ENCODE measurements at regions not wholly inside any gene's neighbourhood (a gene's known extent, or its start where the extent isn't known, plus 50 kb on each side); places are given as distances from the start of the nearest gene placed in this dataset.
"Not testable (repeated sequence)": the region's sequence is repeated elsewhere in the genome, so short reads cannot be mapped to it uniquely, and the experiment has no call there.

DNA sequence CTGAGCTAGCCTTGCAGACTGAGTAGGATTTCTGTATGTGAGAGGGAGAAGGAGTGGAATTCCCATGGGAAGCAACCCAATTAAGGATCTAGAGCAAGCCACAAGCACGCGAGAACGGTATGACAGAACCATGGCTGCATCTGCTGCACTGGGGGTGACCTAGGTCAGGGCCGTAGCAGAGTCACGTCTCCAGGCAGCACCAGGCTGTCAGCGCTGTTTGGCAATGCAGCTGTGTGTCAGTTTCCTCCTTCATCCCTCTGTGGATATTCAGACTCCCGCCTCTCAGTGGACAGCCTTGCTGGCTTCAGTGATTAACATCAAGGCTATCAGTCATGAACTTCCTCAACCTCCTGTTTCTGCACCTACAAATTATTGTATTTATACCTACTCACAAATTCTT, 118.1 kb upstream of the PPP2R5A start (continued):
- no peak for TF ChIP-seq RAD21 (IDR thresholded peaks at IDR 0.05; ENCODE audit: low read length)

DNA sequence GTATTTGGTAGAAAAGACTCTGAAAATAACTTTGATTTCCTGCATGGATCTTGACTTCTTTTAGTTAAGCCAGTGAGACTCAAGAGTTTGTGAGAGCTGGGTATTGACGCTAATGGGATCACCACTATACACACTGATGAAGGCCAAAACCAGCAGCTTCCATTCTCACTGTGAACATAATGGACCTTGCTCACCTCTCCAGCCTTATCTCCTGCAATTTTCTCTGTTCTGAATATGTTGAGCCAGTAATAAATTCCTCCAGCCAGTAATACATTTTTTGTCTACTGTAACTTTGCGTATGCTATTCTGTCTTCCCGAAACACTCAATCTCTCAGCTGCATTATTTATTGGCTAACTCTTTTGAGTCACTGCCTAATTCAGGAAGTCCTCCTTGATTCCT, 111.6 kb upstream of the PPP2R5A start:
- TF ChIP-seq FOXJ3 (CRISPR knock-in tag; IDR thresholded peaks at IDR 0.05) (no peak), JUND (IDR thresholded peaks at IDR 0.05) (no peak), GABPA (IDR thresholded peaks at IDR 0.05; ENCODE audit: low read depth) (no peak), GATA2 (CRISPR knock-in tag; IDR thresholded peaks at IDR 0.05) (no peak)
- TF ChIP-seq, protein P1, sequence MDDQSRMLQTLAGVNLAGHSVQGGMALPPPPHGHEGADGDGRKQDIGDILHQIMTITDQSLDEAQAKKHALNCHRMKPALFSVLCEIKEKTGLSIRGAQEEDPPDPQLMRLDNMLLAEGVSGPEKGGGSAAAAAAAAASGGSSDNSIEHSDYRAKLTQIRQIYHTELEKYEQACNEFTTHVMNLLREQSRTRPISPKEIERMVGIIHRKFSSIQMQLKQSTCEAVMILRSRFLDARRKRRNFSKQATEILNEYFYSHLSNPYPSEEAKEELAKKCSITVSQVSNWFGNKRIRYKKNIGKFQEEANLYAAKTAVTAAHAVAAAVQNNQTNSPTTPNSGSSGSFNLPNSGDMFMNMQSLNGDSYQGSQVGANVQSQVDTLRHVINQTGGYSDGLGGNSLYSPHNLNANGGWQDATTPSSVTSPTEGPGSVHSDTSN (IDR thresholded peaks at IDR 0.05): no peak
- no peaks in the 10 kb centered on the region for H3K36me3 ChIP-seq (replicated peaks in 1 of 2; ENCODE audit: control insufficient read depth in 1 of 2, insufficient read depth in 2 of 2, low read length in 1 of 2)
- no peaks in the 10 kb centered on the region for H4K20me1 ChIP-seq (ENCODE audit: insufficient read depth)
- POLR2A ChIA-PET: no interaction called here
- H3K27me3 ChIP-seq (ENCODE audit: insufficient read depth): no peaks in the 10 kb centered on the region
- no peaks in the 10 kb centered on the region for H3K79me2 ChIP-seq (ENCODE audit: insufficient read depth)
- WGBS (ENCODE audit: low lambda C conversion rate): 98% methylated on average over 3 of the region's 3 CpGs
- H3K27ac ChIP-seq (ENCODE audit: low read depth in 2 of 2, low read length in 1 of 2): no peak overlapping the region
- no peaks in the 10 kb centered on the region for H3F3A ChIP-seq (replicated peaks; ENCODE audit: insufficient read depth)
- H3K4me1 ChIP-seq (ENCODE audit: control insufficient read depth in 1 of 2, insufficient read depth in 2 of 2, low read depth in 1 of 2, low read length in 1 of 2): no peaks in the 10 kb centered on the region; a peak in 1 of 4 replicates
- no peaks in the 10 kb centered on the region for H3K9me3 ChIP-seq
- CTCF ChIA-PET: no interaction called here
- no peak overlapping the region for H2AFZ ChIP-seq (ENCODE audit: low read depth)
- no peak overlapping the region for H3K9ac ChIP-seq
- DNase-seq: no peak
- H3K9me2 ChIP-seq: no peaks in the 10 kb centered on the region
- no peak overlapping the region for H3K4me2 ChIP-seq
- H3K4me3 ChIP-seq (ENCODE audit: low read depth in 2 of 2, low read length in 1 of 2): no peak overlapping the region

DNA sequence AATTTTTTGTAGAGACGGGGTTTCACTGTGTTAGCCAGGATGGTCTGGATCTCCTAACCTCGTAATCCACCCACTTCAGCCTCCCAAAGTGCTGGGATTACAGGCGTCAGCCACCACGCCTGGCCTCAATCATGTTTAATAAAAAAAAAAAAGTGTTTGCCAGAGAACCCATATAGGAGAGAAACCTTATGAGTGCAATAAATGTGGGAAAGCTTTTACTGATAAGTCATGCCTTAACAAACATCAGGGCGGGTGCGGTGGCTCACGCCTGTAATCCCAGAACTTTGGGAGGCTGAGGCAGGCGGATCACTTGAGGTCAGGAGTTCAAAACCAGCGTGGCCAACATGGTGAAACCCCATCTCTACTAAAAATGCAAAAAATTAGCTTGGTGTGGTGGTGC, 110.9 kb upstream of the PPP2R5A start:
- whole genome bisulfite sequencing (ENCODE audit: low lambda C conversion rate): 84% methylated on average over 9 of the region's 9 CpGs
- H3K27me3 ChIP-seq (ENCODE audit: insufficient read depth); POLR2A ChIA-PET; H3K9me2 ChIP-seq; H4K20me1 ChIP-seq (ENCODE audit: insufficient read depth); H3K36me3 ChIP-seq (replicated peaks in 1 of 2; ENCODE audit: control insufficient read depth in 1 of 2, insufficient read depth in 2 of 2, low read length in 1 of 2); DNase-seq; H3K27ac ChIP-seq (ENCODE audit: low read depth in 2 of 2, low read length in 1 of 2); H3K9me3 ChIP-seq; H3K4me2 ChIP-seq; H3K9ac ChIP-seq; H2AFZ ChIP-seq (ENCODE audit: low read depth); H3K4me3 ChIP-seq (ENCODE audit: low read depth in 2 of 2, low read length in 1 of 2); H3F3A ChIP-seq (replicated peaks; ENCODE audit: insufficient read depth); H3K4me1 ChIP-seq (ENCODE audit: control insufficient read depth in 1 of 2, insufficient read depth in 2 of 2, low read depth in 1 of 2, low read length in 1 of 2); H3K79me2 ChIP-seq (ENCODE audit: insufficient read depth); CTCF ChIA-PET: not testable (repeated sequence)

DNA sequence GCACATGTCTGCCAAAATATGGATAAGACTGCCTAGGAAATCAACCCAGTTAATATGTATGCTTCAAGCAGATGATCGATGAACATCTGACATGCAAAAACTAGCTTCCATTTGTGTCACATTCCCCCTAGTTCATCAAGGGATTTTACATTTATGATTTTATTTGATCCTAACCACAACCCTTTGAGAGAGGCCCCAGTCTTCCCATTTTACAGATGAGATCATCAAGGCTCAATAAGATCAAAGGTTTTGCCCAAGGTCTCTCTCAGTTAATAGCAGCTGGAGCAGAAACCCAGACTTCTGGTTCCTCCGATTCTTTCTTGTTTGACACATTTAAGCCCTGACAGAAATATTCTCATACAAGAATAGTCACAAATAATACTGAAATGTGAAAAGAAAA, 107.7 kb upstream of the PPP2R5A start:
- H3K9me3 ChIP-seq: no peaks in the 10 kb centered on the region
- H3K4me2 ChIP-seq: no peak overlapping the region
- no peak overlapping the region for H3K4me3 ChIP-seq (ENCODE audit: low read depth in 2 of 2, low read length in 1 of 2)
- no peak overlapping the region for H3K9ac ChIP-seq
- no peak overlapping the region for H2AFZ ChIP-seq (ENCODE audit: low read depth)
- no peaks in the 10 kb centered on the region for H3K9me2 ChIP-seq
- H3K79me2 ChIP-seq (ENCODE audit: insufficient read depth): no peaks in the 10 kb centered on the region
- POLR2A ChIA-PET: no interaction called here
- 91% methylated on average over 2 of the region's 2 CpGs for WGBS (ENCODE audit: low lambda C conversion rate)
- CTCF ChIA-PET: no interaction called here
- H3K27me3 ChIP-seq (ENCODE audit: insufficient read depth): no peaks in the 10 kb centered on the region
- no peaks in the 10 kb centered on the region for H3K36me3 ChIP-seq (replicated peaks in 1 of 2; ENCODE audit: control insufficient read depth in 1 of 2, insufficient read depth in 2 of 2, low read length in 1 of 2)
- H3K27ac ChIP-seq (ENCODE audit: low read depth in 2 of 2, low read length in 1 of 2): no peak overlapping the region
- no peak for DNase-seq
- peaks cover 0 to 6% of the 10 kb centered on the region in 2 experiments; a peak in 2 of 4 replicates for H3K4me1 ChIP-seq (ENCODE audit: control insufficient read depth in 1 of 2, insufficient read depth in 2 of 2, low read depth in 1 of 2, low read length in 1 of 2)
- no peaks in the 10 kb centered on the region for H3F3A ChIP-seq (replicated peaks; ENCODE audit: insufficient read depth)
- no peaks in the 10 kb centered on the region for H4K20me1 ChIP-seq (ENCODE audit: insufficient read depth)
- TF ChIP-seq RFX5 (IDR thresholded peaks at IDR 0.05; ENCODE audit: low read length): no peak
- no peak for TF ChIP-seq SIN3A (IDR thresholded peaks at IDR 0.05; ENCODE audit: borderline replicate concordance, low read depth, low read length)
- no peak for TF ChIP-seq SMC3 (IDR thresholded peaks at IDR 0.05; ENCODE audit: low read depth, low read length)
- TF ChIP-seq RAD21 (IDR thresholded peaks at IDR 0.05; ENCODE audit: low read length): no peak
- TF ChIP-seq TCF12 (IDR thresholded peaks at IDR 0.05): no peak
- TF ChIP-seq TAF1 (IDR thresholded peaks at IDR 0.05; ENCODE audit: borderline replicate concordance, low read depth, low read length): no peak
- TF ChIP-seq, protein P2, sequence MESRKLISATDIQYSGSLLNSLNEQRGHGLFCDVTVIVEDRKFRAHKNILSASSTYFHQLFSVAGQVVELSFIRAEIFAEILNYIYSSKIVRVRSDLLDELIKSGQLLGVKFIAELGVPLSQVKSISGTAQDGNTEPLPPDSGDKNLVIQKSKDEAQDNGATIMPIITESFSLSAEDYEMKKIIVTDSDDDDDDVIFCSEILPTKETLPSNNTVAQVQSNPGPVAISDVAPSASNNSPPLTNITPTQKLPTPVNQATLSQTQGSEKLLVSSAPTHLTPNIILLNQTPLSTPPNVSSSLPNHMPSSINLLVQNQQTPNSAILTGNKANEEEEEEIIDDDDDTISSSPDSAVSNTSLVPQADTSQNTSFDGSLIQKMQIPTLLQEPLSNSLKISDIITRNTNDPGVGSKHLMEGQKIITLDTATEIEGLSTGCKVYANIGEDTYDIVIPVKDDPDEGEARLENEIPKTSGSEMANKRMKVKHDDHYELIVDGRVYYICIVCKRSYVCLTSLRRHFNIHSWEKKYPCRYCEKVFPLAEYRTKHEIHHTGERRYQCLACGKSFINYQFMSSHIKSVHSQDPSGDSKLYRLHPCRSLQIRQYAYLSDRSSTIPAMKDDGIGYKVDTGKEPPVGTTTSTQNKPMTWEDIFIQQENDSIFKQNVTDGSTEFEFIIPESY (IDR thresholded peaks at IDR 0.05; ENCODE audit: borderline replicate concordance, low read depth): no peak
- TF ChIP-seq, protein P3, sequence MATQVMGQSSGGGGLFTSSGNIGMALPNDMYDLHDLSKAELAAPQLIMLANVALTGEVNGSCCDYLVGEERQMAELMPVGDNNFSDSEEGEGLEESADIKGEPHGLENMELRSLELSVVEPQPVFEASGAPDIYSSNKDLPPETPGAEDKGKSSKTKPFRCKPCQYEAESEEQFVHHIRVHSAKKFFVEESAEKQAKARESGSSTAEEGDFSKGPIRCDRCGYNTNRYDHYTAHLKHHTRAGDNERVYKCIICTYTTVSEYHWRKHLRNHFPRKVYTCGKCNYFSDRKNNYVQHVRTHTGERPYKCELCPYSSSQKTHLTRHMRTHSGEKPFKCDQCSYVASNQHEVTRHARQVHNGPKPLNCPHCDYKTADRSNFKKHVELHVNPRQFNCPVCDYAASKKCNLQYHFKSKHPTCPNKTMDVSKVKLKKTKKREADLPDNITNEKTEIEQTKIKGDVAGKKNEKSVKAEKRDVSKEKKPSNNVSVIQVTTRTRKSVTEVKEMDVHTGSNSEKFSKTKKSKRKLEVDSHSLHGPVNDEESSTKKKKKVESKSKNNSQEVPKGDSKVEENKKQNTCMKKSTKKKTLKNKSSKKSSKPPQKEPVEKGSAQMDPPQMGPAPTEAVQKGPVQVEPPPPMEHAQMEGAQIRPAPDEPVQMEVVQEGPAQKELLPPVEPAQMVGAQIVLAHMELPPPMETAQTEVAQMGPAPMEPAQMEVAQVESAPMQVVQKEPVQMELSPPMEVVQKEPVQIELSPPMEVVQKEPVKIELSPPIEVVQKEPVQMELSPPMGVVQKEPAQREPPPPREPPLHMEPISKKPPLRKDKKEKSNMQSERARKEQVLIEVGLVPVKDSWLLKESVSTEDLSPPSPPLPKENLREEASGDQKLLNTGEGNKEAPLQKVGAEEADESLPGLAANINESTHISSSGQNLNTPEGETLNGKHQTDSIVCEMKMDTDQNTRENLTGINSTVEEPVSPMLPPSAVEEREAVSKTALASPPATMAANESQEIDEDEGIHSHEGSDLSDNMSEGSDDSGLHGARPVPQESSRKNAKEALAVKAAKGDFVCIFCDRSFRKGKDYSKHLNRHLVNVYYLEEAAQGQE (IDR thresholded peaks at IDR 0.05; ENCODE audit: low read depth, low read length): no peak
- no peak for TF ChIP-seq MXI1 (IDR thresholded peaks at IDR 0.05; ENCODE audit: low read depth, low read length)
- TF ChIP-seq RCOR1 (IDR thresholded peaks at IDR 0.05; ENCODE audit: low read length): no peak

Measured in SK-N-SH (cell line).